HepG2 (cell line): ENCODE measurements at regions not wholly inside any gene's neighbourhood (a gene's known extent, or its start where the extent isn't known, plus 50 kb on each side); places are given as distances from the start of the nearest gene placed in this dataset.

Experiments
- ATAC-seq: fragments of 200-7000 bp; cut with Tn5 transposase; 3 replicates; pipeline ENCODE4 v1.9.1; 2020; ENCODE audit warnings: mild to moderate bottlenecking, moderate library complexity
- BruUV-seq: library from RNA; stranded (reverse); fragments of 400-500 nt; replicated peaks from 2 replicates; lab custom pipeline; 2021; lab: Mats Ljungman, UMichigan
- CTCF ChIA-PET: fragments of 300-600 bp; formaldehyde crosslinking; extraction: SDS; loops from one replicate; lab custom pipeline; 2021; ENCODE audit warnings: low total read pairs, inconsistent platforms, low intra/inter-chr PET ratio; lab: Yijun Ruan, JAX
- POLR2A ChIA-PET: fragments of 350-600 bp; sonication (Branson Sonifier 250); formaldehyde crosslinking; loops from one replicate; lab custom pipeline; 2020; ENCODE audit warnings: antibody characterized with exemption, inconsistent platforms; lab: Yijun Ruan, JAX
- DNase-seq: peaks from one replicate; pipeline ENCODE4 v3.0.0-alpha.2; 2015; ENCODE audit warnings: low spot score
- FAIRE-seq: peaks from 3 replicates; lab custom pipeline; 2011; peaks lifted over from hg19 to GRCh38; lab: Jason Lieb, UNC
- H2AFZ ChIP-seq: one replicate; pipeline ENCODE4 v1.6.1; 2011; ENCODE audit warnings: low read length, inconsistent platforms
- H3K27ac ChIP-seq: fragments of 300-600 bp; 3 replicates; pipeline ENCODE4 v1.8.0; 2011; ENCODE audit warnings: mixed run types, mild to moderate bottlenecking, mixed read lengths, low read length, inconsistent platforms; ENCODE audit not compliant: insufficient read depth; ENCODE audit errors: extremely low read length
- H3K27me3 ChIP-seq, 2 experiments: fragments of 200-600 bp in 1 of 2; 2 replicates in 1 of 2; 3 replicates in 1 of 2; pipeline versions ENCODE4 v1.6.0 to v1.8.0; 2011; ENCODE audit warnings: low read length in 2 of 2, mild to moderate bottlenecking in 2 of 2, moderate library complexity in 2 of 2, inconsistent platforms in 1 of 2; ENCODE audit not compliant: insufficient read depth in 2 of 2, control insufficient read depth in 1 of 2
- H3K36me3 ChIP-seq, 2 experiments: fragments of 200-600 bp in 1 of 2; replicated peaks in 1 of 2; 2 replicates in 1 of 2; 3 replicates in 1 of 2; pipeline versions ENCODE4 v1.5.1 to v1.8.0; 2011; ENCODE audit warnings: low read length in 2 of 2, inconsistent platforms in 1 of 2; ENCODE audit not compliant: insufficient read depth in 2 of 2, control insufficient read depth in 1 of 2
- H3K4me1 ChIP-seq: 2 replicates; pipeline ENCODE4 v1.5.1; 2012; ENCODE audit warnings: low read length, inconsistent platforms; ENCODE audit not compliant: insufficient read depth
- H3K4me2 ChIP-seq: 2 replicates; pipeline ENCODE4 v1.6.0; 2011; ENCODE audit warnings: low read depth, low read length, inconsistent platforms
- H3K4me3 ChIP-seq, 3 experiments: fragments of 200-600 bp in 1 of 3; sonication (generic), shearing (Covaris generic) in 1 of 3; replicated peaks in 1 of 3; 2 replicates each; pipeline ENCODE4 v1.5.1; 2011 to 2016; ENCODE audit warnings: low read length in 3 of 3, inconsistent platforms in 2 of 3, low read depth in 2 of 3, mild to moderate bottlenecking in 2 of 3, control low read depth in 1 of 3, mixed read lengths in 1 of 3; ENCODE audit not compliant: insufficient read depth in 1 of 3
- H3K79me2 ChIP-seq: one replicate; pipeline ENCODE4 v1.6.1; 2011; ENCODE audit warnings: low read length, inconsistent platforms; ENCODE audit not compliant: insufficient read depth
- H3K9ac ChIP-seq: 2 replicates; pipeline ENCODE4 v1.6.0; 2011; ENCODE audit warnings: mild to moderate bottlenecking, low read depth, low read length, inconsistent platforms; ENCODE audit not compliant: insufficient read depth
- H3K9me3 ChIP-seq: 2 replicates; pipeline ENCODE4 v1.5.1; 2012; ENCODE audit warnings: mild to moderate bottlenecking, low read length
- H4K20me1 ChIP-seq: 2 replicates; pipeline ENCODE4 v1.6.0; 2011; ENCODE audit warnings: inconsistent platforms, mild to moderate bottlenecking, low read length, moderate library complexity; ENCODE audit not compliant: insufficient read depth
- ATAD3A ChIP-seq: sonication (generic); formaldehyde crosslinking; IDR thresholded peaks from 2 replicates; pipeline ENCODE4 v1.4.0; 2020; ENCODE audit warnings: missing genetic modification reagents
- BHLHE40 ChIP-seq: IDR thresholded peaks from 2 replicates; pipeline ENCODE4 v1.6.1; 2011; ENCODE audit warnings: low read length, improper control_type of control experiment
- IRF2 ChIP-seq: IDR thresholded peaks from 2 replicates; pipeline ENCODE4 v1.6.1; 2018; ENCODE audit warnings: missing genetic modification reagents, missing compliant biosample characterization
- RAD51 ChIP-seq: fragments of 450-650 bp; IDR thresholded peaks from 2 replicates; pipeline ENCODE4 v1.6.1; 2016; ENCODE audit warnings: borderline replicate concordance
- SALL2 ChIP-seq: sonication (generic); formaldehyde crosslinking; IDR thresholded peaks from 2 replicates; pipeline ENCODE4 v1.8.1; 2023; ENCODE audit warnings: mild to moderate bottlenecking, missing genetic modification reagents, inconsistent platforms
- SMAD3 ChIP-seq: sonication (generic); formaldehyde crosslinking; IDR thresholded peaks from 2 replicates; pipeline ENCODE4 v1.4.0; 2020; ENCODE audit warnings: missing genetic modification reagents
- ZFP41 ChIP-seq: sonication (generic); formaldehyde crosslinking; IDR thresholded peaks from 2 replicates; pipeline ENCODE4 v1.4.0; 2020; ENCODE audit warnings: mild to moderate bottlenecking, missing genetic modification reagents, borderline replicate concordance
- ZNF674 ChIP-seq: sonication (generic); formaldehyde crosslinking; IDR thresholded peaks from 2 replicates; pipeline ENCODE4 v1.5.0; 2020; ENCODE audit warnings: low read depth, mild to moderate bottlenecking, missing genetic modification reagents
- WGBS: methylation state at CpG from one replicate; pipeline ENCODE4 v1.1.6; 2017; ENCODE audit warnings: low lambda C conversion rate; 5-methylcytosine and 5-hydroxymethylcytosine counted together
- in situ Hi-C: cut with HindIII; loops from 2 replicates; pipeline ENCODE4 v1.10.0; 2017; ENCODE audit warnings: low pct_unique_long_range_greater_than_20kb; ENCODE audit not compliant: extremely low pct_ligation_motif_present
- intact Hi-C: fragments of 100-400 bp; cut with micrococcal nuclease; formaldehyde crosslinking; loops from one replicate; pipeline ENCODE4 v1.10.0; 2022; ENCODE audit not compliant: unreplicated experiment
- TF ChIP-seq, protein P1 (sequence below): sonication (generic); formaldehyde crosslinking; IDR thresholded peaks from 2 replicates; pipeline ENCODE4 v1.9.0; 2021; ENCODE audit warnings: missing genetic modification reagents, borderline replicate concordance
- TF ChIP-seq, protein P2 (sequence below): sonication (generic); formaldehyde crosslinking; IDR thresholded peaks from 2 replicates; pipeline ENCODE4 v1.4.0; 2020; ENCODE audit warnings: mild to moderate bottlenecking, missing genetic modification reagents
- TF ChIP-seq, protein P3 (sequence below): sonication (generic); formaldehyde crosslinking; IDR thresholded peaks from 2 replicates; pipeline ENCODE4 v1.5.0; 2020; ENCODE audit warnings: mild to moderate bottlenecking, missing genetic modification reagents
- TF ChIP-seq, protein P4 (sequence below): sonication (generic); formaldehyde crosslinking; IDR thresholded peaks from 2 replicates; pipeline ENCODE4 v1.4.0; 2020; ENCODE audit warnings: missing genetic modification reagents
- TF ChIP-seq, protein P5 (sequence below): sonication (generic); formaldehyde crosslinking; IDR thresholded peaks from 2 replicates; pipeline ENCODE4 v1.4.0; 2020; ENCODE audit warnings: mild to moderate bottlenecking, low read depth, missing genetic modification reagents

DNA sequence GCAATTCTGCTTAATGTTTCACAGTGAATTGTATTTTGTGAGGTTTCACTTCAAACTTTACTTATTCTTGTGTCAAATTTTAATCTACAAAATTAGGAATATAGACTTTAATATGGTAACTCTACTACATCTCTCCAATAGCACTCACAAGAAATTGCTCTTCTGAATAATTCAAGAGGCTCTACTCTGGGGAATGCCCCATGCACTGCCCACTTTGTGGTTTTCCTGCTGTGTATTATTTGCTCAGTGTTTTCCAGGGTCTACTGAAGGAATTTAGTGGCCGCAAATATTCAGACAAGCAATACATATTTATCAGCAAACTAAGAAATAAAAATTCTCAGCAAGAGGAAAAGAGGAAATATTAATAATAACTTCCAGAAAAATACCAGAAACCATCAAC, 611.4 kb downstream of the TNS3 start:
- Histone ChIP-seq H3K79me2 (no peaks in the 10 kb centered on the region), H3K4me1 (no peaks in the 10 kb centered on the region), H3K4me2 (no peak overlapping the region), H3K36me3 (no peaks in the 10 kb centered on the region), H3K9ac (no peak overlapping the region), H4K20me1 (no peaks in the 10 kb centered on the region), H3K27ac (no peak overlapping the region), H3K27me3 (no peaks in the 10 kb centered on the region), H2AFZ (no peak overlapping the region), H3K4me3 (no peak overlapping the region), H3K9me3 (peaks cover 12% of the 10 kb centered on the region)
- CTCF ChIA-PET, result no interaction called here
- FAIRE-seq (no peak), ATAC-seq (no peak), DNase-seq (no peak)
- intact Hi-C loops (no loop called here), in situ Hi-C loops (no loop called here)
- TF ChIP-seq, protein P1, sequence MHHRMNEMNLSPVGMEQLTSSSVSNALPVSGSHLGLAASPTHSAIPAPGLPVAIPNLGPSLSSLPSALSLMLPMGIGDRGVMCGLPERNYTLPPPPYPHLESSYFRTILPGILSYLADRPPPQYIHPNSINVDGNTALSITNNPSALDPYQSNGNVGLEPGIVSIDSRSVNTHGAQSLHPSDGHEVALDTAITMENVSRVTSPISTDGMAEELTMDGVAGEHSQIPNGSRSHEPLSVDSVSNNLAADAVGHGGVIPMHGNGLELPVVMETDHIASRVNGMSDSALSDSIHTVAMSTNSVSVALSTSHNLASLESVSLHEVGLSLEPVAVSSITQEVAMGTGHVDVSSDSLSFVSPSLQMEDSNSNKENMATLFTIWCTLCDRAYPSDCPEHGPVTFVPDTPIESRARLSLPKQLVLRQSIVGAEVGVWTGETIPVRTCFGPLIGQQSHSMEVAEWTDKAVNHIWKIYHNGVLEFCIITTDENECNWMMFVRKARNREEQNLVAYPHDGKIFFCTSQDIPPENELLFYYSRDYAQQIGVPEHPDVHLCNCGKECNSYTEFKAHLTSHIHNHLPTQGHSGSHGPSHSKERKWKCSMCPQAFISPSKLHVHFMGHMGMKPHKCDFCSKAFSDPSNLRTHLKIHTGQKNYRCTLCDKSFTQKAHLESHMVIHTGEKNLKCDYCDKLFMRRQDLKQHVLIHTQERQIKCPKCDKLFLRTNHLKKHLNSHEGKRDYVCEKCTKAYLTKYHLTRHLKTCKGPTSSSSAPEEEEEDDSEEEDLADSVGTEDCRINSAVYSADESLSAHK, result no peak
- no peak for TF ChIP-seq ATAD3A (CRISPR knock-in tag)
- TF ChIP-seq SALL2 (CRISPR knock-in tag), result no peak
- 96% methylated on average over 1 of the region's 1 CpG for WGBS
- POLR2A ChIA-PET, result no interaction called here
- BruUV-seq, result no TSS peak

DNA sequence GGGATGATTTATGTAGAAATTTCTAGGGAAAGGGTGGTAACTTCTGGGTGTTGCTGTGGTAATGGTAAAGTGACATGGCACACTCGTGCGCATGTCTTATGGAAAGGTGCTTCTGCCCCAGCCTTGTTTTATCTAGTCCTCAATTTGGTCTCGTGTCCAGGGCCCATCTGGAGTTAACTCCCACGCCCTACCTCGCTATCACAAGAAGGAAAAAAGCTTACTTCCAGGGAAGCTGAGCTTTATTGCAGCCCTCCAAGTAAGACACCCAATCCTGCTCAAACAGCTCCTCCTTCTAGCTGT, 611.8 kb downstream of the TNS3 start:
- no peak overlapping the region for H3K4me3 ChIP-seq
- POLR2A ChIA-PET, result no interaction called here
- TF ChIP-seq IRF2 (no peak), ZNF674 (CRISPR knock-in tag) (no peak), BHLHE40 (no peak), ZFP41 (CRISPR knock-in tag) (no peak), SMAD3 (CRISPR knock-in tag) (no peak), RAD51 (no peak)
- TF ChIP-seq, protein P2, sequence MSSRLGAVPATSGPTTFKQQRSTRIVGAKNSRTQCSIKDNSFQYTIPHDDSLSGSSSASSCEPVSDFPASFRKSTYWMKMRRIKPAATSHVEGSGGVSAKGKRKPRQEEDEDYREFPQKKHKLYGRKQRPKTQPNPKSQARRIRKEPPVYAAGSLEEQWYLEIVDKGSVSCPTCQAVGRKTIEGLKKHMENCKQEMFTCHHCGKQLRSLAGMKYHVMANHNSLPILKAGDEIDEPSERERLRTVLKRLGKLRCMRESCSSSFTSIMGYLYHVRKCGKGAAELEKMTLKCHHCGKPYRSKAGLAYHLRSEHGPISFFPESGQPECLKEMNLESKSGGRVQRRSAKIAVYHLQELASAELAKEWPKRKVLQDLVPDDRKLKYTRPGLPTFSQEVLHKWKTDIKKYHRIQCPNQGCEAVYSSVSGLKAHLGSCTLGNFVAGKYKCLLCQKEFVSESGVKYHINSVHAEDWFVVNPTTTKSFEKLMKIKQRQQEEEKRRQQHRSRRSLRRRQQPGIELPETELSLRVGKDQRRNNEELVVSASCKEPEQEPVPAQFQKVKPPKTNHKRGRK (CRISPR knock-in tag), result no peak
- TF ChIP-seq, protein P3, sequence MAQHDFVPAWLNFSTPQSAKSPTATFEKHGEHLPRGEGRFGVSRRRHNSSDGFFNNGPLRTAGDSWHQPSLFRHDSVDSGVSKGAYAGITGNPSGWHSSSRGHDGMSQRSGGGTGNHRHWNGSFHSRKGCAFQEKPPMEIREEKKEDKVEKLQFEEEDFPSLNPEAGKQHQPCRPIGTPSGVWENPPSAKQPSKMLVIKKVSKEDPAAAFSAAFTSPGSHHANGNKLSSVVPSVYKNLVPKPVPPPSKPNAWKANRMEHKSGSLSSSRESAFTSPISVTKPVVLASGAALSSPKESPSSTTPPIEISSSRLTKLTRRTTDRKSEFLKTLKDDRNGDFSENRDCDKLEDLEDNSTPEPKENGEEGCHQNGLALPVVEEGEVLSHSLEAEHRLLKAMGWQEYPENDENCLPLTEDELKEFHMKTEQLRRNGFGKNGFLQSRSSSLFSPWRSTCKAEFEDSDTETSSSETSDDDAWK (CRISPR knock-in tag), result no peak
- TF ChIP-seq, protein P4, sequence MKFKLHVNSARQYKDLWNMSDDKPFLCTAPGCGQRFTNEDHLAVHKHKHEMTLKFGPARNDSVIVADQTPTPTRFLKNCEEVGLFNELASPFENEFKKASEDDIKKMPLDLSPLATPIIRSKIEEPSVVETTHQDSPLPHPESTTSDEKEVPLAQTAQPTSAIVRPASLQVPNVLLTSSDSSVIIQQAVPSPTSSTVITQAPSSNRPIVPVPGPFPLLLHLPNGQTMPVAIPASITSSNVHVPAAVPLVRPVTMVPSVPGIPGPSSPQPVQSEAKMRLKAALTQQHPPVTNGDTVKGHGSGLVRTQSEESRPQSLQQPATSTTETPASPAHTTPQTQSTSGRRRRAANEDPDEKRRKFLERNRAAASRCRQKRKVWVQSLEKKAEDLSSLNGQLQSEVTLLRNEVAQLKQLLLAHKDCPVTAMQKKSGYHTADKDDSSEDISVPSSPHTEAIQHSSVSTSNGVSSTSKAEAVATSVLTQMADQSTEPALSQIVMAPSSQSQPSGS (CRISPR knock-in tag), result no peak
- TF ChIP-seq, protein P5, sequence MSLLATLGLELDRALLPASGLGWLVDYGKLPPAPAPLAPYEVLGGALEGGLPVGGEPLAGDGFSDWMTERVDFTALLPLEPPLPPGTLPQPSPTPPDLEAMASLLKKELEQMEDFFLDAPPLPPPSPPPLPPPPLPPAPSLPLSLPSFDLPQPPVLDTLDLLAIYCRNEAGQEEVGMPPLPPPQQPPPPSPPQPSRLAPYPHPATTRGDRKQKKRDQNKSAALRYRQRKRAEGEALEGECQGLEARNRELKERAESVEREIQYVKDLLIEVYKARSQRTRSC (CRISPR knock-in tag), result no peak

More for the DNA sequence above, 611.8 kb downstream of the TNS3 start:
- FAIRE-seq (no peak), DNase-seq (no peak), ATAC-seq (no peak)
- no peak overlapping the region for H3K4me2 ChIP-seq
- no TSS peak for BruUV-seq
- H3K27ac ChIP-seq, result no peak overlapping the region
- no peak overlapping the region for H2AFZ ChIP-seq
- H3K36me3 ChIP-seq, result no peaks in the 10 kb centered on the region
- peaks cover 12% of the 10 kb centered on the region for H3K9me3 ChIP-seq
- H3K79me2 ChIP-seq, result no peaks in the 10 kb centered on the region
- no peak overlapping the region for H3K9ac ChIP-seq
- CTCF ChIA-PET, result no interaction called here
- no peaks in the 10 kb centered on the region for H4K20me1 ChIP-seq
- intact Hi-C loops (no loop called here), in situ Hi-C loops (no loop called here)
- H3K4me1 ChIP-seq, result no peaks in the 10 kb centered on the region
- no peaks in the 10 kb centered on the region for H3K27me3 ChIP-seq
- WGBS, result 34% methylated on average over 5 of the region's 5 CpGs
